T-helper 1 cell (primary cell): ENCODE measurements at regions not wholly inside any gene's neighbourhood (a gene's known extent, or its start where the extent isn't known, plus 50 kb on each side); places are given as distances from the start of the nearest gene placed in this dataset.

ENCODE experiments used
- DNase-seq, 5 donors: peaks; one replicate each; pipeline ENCODE4 v3.0.0-alpha.2; 2012 to 2020

DNA sequence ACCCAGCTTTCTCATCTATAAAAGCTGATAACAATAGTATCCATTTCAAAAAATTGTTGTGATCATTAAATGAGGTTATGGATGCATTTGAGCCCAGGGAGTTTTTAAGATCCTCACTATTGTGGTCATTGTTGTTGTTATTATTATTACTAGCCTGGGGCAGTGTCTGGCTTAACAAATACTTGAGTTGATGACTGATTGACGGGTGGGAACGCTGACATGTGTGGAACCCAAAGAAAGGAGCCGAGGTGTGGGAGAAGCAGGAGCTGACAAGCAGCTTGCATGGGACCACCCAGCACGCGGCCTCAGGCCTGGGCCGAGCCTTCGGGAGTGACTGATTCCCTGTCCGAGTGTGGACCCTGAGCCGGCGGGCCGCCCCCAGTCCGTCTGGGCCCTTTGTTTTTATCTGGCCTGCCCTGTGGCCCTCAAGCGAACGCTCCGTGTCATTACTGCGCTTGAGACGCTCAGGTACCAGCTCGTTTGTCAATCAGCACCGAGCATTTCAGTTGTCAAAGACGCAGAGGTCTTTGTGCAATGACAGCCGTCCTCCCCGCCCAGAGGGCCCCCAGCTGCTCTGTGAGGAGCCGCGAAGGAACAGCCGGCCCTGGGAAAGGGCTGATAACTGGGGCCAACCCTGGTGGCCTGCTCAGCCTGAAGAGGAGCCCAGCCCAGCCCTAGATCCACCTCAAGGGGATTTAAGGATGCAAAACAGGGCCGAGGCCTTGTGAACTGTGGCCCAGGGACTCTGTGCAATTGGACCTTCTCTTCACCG lies 132.9 kb upstream of the FOXF1 start:
- DNase-seq, result no peak

DNA sequence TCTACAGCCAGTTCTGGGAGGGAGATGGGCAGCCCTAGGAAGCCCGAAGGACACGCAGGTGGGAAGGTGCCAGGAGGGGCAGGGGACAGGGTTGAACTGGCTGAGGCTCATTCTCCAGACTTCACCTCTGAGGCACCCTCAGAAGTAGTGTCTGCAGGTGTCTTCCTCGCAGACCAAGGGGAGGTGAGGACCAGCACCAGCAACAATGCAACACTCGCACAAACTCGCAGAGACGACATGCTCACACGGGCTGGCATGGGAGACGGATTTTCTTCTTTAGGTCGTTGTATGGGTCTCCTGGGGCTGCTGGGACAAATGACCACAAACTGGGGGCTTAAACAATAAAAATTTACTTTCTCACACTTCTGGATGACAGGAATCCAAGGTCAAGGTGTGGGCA lies 132.2 kb upstream of the FOXF1 start:
- DNase-seq, result no peak

- no peak for DNase-seq
Observed at GRCh38 chr16:86378831-86379504, 131.4 kb upstream of the FOXF1 start.

- DNase-seq, result no peak
Observed at GRCh38 chr16:86379505-86379846, 130.9 kb upstream of the FOXF1 start.

DNA sequence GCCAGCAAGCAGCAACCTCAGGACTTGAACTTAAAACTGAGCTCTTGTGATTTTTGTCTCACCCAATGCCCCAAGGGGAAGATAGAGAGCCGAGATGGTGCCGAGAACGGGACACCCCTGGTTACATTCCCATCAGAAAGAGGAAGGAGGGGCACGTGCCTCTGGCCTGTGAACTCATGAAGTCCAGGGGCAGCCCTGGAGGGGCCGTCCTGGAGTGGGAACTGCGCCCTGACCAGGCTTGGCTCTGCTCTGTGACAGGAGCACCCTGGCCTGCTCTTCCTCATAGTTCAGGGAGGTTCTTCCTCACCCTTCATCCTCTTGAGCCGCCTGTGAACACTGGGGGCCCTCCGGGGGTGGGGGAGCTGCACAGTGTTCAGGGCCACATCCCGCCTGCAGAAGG lies 130.3 kb upstream of the FOXF1 start:
- no peak for DNase-seq

GRCh38 chr16:86381491-86381890 lies 128.8 kb upstream of the FOXF1 start:
- DNase-seq, result no peak

DNA sequence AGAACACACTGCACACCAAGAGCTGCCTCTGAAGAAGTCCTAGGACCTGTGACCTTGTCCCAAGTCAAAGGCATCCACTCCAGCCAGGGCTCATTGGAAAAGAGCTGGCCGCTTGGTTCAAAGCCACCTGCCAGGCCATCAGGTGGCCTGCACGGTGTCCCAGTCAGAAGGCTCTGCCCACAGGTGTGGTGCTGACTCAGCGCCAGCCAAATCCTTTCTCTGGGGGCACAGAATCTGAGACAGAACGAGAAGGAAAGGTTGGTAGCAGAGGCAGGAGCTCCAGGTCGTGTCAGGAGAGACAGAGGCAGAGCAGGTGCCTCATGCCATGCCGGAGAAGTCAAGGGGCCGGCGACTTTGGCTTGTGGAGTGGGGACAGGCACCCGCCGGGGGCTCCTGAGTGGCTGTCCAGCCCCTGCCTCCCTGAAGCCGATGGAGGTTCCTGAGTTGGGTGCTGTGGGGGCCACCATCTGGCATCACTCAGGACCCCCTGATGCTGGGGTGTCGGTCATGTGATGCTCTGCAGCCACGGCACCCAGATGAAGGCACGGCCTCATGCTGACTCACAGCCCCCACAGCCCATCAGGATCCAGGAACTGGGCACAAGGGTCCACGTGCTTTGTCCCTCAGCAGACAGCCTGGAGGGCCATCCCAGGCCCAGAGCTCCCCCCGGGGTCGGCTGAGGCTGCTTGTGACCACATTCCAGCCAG lies 128.1 kb upstream of the FOXF1 start:
- DNase-seq, result no peak

DNA sequence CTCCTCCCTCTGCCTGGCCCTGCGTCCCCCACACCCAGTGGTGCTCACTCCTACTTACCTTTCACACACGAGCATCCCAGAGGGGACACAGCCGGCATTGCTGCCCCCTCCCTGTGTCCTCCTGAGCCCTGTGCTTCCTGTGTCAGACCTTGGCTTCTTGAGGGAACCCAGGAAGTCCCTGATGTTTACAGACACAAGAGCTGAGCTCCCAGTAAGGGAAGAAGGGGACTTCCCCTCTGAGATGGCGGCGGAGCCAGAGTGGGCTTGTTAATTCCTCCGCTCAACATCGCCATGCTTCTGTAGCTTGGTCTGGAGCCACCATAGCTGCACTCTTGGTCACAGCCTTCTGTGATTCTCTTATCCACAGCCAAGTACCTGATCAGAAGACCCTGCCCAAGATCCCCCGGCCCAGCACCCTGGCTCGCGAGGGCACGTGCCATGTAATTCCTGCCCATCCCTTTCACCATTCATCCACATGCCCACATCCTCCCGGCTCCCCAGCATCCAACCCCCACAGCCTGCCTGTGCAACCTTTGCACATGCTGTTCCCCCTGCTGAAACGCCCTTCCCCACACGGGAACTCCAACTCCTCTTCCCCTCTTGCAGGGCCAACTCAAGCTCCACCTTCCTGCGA lies 127.4 kb upstream of the FOXF1 start:
- DNase-seq, result no peak

DNA sequence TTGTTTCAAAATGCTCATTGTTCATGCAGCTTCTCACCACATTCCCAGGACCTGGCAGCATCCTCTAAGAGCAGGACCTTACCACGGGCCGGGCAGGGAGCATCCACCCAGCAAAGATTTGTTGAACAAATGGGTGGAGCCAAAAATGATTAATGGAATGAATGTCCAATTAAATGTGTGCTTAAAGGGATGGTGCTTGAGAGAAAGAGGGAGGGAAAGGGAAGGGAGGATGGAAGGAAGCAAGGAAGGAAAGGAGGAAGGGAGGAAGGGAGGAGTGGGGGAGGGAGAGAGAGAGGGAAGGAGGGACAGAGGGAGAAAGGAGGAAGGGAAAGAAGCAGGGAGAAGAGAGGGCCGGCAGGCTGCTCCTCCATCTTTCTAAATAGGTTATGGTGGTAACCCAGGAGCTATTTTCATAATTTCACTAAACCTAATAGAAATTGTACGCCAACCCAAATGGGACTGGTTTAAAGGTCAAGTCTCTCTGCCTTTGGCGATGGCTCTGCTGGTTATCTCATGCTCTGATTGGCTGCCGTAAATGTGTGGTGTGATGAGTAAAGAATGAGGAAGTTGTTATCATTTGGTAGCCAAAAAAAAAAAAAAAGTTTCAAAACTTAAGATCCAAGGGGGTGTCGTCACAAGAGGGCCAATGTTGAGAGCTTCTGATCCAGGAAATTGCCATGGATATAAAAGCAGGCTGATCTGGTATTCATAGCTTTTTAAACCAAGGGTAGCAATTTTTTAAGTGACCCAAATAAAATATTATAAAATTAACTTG lies 126.7 kb upstream of the FOXF1 start:
- DNase-seq, result no peak

- DNase-seq, result no peak
Observed at GRCh38 chr16:86384263-86384649, 126.1 kb upstream of the FOXF1 start.

DNA sequence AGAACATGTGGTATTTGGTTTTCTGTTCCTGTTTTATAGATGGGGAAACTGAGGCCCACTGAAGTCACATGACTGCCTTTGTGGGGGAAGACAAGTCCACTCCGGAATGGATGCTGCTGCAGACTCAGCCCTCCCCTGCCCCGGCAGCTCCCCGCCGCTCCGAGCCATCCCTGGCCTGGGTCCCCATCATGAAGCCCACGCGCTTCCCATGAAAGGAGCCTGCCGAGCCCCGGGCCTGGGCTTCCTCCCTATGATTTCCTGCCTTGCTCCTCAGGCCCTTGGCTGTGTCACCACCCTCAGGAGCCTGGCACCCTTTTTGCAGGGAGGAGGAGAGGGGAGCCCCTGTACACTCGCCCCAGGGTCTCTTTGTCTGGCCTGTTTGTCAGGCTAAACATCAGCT lies 125.3 kb upstream of the FOXF1 start:
- no peak for DNase-seq

- DNase-seq, result no peak
Observed at GRCh38 chr16:86387468-86388440, 122.6 kb upstream of the FOXF1 start.

DNA sequence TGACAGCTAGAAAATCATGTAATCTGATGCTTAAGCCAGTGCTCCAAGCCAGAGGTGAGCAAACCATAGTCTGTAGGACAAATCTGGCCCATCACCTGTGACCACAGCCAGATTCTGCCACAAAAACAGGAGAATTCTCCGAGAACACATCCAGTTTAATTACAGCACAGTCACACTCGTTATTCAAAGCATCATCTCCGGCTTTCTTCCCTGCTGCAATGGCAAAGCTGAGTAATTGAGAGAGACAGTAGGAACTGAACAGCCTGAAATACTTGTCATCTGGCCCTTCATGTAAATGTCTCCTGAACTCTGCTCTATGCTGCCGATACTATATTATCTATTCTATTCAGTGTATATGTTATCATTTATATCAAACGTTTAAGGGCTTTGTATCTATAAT lies 121.4 kb upstream of the FOXF1 start:
- no peak for DNase-seq

- no peak for DNase-seq
Observed at GRCh38 chr16:86389566-86390328, 120.6 kb upstream of the FOXF1 start.

- DNase-seq, result no peak
Observed at GRCh38 chr16:86390335-86390734, 120.0 kb upstream of the FOXF1 start.

DNA sequence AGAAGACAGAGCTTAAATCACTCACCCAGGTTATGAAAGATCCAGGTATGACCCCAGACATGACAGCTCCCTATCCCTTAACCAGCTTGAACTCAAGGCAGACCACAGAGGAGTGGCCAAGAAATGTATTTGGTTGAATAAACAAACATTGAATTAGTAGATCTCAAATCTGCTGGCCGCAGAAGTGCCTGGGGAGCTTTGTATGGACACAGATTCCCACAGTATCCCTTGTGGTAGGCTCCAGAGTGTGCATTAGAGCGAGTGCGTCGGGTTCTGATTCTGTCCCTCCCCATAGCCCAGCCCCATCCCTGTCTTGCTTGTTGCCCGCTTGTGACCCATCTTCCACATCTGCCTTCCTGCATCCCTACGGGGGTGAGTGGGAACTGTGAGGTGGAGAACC lies 118.8 kb upstream of the FOXF1 start:
- DNase-seq, result no peak

DNA sequence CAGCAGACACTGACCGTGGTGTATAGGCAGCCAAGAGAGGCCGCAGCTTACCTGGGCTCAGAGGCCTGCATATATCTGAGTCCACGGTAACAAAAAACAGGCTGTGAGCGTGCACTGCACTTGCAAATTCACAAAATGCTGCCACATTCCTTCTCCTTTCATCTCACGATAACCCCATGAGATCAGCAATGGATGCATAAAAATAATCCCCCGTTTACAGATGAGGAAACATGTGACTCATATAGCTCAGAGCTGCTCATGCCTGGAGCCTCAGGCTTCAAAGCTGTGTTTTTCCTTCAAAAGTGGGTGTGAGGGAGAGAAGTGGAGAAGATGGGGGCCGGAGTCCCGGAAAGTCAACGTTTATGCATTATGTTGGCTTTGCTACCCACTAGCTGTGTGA lies 118.3 kb upstream of the FOXF1 start:
- DNase-seq, result no peak

DNA sequence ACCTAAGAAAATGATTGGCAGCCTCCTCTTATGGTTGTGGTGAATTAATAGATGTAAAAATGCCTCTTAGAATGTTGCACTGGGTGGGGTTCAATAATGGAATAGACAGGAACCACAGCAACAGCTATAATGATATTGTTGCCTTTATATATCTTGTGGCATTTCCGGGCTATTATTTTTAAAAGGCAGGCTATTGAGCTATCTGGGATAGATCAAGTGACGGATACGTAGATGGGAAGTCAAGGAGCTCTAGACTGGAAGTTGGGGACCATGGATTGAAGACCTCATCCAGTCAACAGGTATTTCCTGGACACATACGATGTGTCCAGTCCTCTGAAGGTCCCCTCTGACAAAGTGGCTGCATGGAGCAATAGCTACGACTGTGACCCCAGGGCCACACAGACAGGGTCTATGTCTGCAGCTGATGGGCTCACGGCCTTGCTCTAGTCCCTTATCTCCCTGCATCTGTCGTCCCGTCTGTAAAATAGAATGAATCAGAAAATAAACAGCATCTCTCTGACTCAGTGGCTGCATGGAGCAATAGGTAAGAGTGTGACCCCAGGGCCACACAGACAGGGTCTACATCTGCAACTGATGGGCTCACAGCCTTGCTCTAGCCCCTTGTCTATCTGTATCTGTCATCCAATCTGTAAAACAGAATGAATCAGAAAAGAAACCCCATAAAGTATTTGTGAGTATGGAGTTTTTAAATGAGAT lies 117.7 kb upstream of the FOXF1 start:
- no peak for DNase-seq

DNA sequence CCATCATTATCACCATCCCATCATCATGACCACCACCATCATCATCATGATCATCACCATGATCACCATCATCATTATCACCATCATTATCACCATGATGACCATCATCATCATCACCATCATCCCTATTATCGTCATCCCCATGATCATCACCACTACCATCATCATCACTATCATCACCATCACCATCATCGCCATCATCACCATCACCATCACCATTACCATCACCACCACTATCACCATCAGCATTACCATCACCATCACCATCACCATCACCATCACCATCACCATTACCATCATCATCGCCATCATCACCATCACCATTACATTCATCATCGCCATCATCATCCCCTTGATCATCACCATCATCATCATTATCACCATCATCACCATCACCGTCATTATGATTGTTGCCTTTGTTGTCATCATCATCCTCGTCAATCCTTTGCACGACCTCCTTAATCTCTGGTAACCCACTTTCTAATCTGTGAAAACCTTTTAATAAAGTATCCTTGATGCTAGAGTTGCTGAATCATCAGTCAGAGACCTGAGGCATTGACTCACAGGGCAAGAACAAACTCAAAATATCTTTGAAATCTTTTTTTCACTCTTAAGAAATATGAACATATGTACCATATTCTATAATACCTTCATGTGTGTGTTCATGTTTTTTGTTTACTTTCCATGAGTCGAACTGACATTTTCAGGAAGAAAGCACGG lies 116.3 kb upstream of the FOXF1 start:
- no peak for DNase-seq
